ENCODE measurements at regions not wholly inside any gene's neighbourhood (a gene's known extent, or its start where the extent isn't known, plus 50 kb on each side); places are given as distances from the start of the nearest gene placed in this dataset.
"Not testable (repeated sequence)": the region's sequence is repeated elsewhere in the genome, so short reads cannot be mapped to it uniquely, and the experiment has no call there.

DNA sequence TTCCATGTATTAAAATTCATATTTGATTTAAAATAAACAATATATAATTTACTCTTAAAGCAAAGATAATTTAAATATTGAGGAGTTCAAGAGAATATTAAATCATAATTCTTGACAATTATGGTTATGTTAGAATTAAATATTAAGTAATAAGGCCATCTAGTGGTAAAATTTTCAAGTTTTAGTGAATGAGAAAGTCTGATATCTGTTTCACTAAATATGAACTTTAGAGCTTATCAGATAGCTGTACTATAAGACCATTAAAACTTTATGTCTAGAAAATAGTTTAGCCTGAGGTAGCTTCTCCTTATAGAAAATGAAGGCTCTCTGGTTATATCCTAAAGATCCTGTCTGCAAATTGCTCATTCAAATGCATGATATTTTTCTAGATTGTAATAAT, 152.1 kb upstream of the PRSS12 start:
- DNase-seq: not testable (repeated sequence)

DNA sequence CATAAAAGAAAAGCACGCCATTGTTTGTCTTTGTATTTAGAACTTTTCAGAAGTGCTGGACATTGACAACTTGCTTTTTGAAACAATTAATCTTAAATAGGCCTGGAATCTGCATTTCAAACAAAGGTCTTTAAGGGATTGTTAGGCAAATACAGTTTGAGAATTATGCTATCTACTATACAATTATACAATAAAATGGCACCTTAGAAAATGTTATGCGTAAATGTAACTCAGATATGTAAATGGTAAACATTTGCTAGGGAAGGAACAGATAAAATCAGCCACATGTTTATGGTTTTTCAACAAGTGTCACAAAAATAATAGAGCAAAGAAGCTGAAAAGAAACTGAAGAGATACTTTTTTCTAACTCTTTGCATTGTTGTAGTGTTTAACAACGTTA, 152.7 kb upstream of the PRSS12 start:
- not testable (repeated sequence) for DNase-seq

GRCh38 chr4:118512870-118513269, 160.1 kb upstream of the PRSS12 start:
- peak; percentile 11 for DNase-seq

GRCh38 chr4:118514332-118514731, 161.5 kb upstream of the PRSS12 start:
- not testable (repeated sequence) for DNase-seq

DNA sequence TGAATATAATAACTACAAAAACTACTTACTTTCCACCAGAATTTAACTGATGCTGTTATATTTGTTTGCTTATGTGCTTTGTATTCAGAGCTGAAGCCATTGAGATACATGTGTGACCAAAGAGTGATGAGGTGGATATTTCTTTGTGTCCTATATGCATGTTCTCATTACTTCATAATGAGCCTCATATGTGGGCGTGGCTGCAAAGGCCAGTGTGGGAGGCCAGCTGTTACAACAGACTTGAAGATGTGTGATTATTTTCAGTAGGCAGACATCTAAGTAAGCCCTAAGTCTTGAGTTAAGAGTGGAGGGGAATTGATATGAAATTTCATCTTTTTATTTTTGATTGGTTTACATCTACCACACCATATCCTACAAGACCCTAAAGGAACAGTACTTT, 163.3 kb upstream of the PRSS12 start:
- peak; percentile 0 for DNase-seq

- DNase-seq: not testable (repeated sequence)
Observed at GRCh38 chr4:118530107-118530506, 155.1 kb upstream of the METTL14 start.

DNA sequence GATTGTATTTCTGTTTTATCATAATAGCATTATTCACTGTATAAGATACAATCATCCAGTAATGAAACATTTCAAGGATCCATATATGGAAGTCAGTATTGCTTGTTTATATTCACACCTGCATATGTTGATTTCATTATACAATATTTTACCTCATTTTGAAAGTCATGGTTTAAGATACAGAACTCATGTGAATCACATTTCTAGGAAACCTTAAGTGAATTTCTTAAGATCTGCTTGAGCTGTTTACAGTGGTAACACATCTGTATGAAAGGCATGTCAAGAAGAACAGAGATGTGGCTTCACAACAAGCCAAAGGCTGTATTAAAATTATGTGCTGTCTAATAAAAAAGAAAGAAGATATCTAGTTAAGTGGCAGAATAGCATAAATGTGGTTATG, 153.2 kb upstream of the METTL14 start:
- DNase-seq: not testable (repeated sequence)

DNA sequence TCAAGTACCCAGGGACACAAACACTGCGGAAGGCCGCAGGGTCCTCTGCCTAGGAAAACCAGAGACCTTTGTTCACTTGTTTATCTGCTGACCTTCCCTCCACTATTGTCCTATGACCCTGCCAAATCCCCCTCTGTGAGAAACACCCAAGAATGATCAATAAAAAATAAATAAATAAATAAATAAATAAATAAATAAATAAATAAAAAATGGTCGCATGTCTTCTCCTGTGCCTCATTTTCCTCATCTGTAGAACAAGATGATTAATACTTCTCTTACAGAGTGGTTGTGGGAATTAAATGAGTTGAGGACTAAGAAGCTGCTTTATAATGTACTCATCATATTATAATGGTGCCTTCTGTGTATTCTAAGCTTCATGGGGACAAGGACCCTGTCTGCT, 149.4 kb upstream of the METTL14 start:
- DNase-seq: not testable (repeated sequence)

- DNase-seq: peak; percentile 20
Observed at GRCh38 chr4:118539412-118540077, 145.6 kb upstream of the METTL14 start.

- not testable (repeated sequence) for DNase-seq
Observed at GRCh38 chr4:118556576-118556975, 128.6 kb upstream of the METTL14 start.

DNA sequence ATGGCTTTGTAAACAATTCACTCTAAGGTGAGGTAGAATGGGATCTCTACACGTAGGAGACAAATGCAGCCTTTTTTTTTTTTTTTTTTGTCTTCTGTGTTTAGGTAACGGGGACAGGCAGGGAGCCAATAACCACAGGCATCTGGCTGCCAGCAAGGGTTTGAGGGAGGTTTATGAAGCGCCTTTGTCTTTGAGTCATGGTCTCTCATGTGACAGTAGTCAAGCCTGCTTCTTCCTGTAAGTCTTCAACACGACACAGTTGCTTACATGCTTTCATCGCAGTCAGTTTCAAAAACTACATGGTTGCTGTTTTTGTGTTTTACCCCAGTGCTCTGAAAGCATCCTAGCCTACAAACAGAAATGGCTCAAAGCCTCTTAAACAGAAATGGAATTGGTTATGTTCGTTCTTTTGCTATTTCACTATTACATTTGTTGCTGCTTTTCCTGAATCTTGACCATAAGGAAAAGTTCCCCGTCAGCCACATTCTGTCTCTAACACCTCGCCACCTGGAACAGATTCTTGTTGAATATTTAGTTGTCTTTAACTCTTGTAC, 127.8 kb upstream of the METTL14 start:
- peak; percentile 8 for DNase-seq

- not testable (repeated sequence) for DNase-seq
Observed at GRCh38 chr4:118558188-118558587, 127.0 kb upstream of the METTL14 start.

- not testable (repeated sequence) for DNase-seq
Observed at GRCh38 chr4:118561559-118561958, 123.6 kb upstream of the METTL14 start.

DNA sequence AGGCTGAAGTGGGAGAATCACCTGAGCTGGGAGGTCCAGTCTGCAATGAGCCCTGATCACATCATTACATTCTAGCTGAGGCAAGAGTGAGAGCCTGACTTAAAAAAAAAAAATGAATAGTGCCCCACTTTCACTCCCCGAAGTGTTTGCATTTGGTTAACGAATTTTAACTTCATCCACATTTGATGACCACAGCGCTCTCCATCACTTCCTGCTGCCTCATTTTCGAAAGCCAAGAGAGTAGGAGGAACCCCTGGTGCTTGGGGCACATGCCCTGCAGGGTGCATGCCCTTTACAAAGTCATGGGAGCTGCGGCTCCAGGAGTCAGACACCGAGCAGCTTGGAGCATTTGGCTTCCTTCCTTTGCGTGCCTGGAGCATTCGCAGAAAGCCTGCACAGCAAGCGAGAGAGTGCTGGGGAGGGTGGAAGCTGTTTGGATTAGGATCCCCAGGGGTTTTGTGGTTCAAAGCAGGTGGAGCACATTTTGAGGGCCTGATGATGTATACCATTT, 119.1 kb upstream of the METTL14 start:
- DNase-seq: peak; percentile 10

DNA sequence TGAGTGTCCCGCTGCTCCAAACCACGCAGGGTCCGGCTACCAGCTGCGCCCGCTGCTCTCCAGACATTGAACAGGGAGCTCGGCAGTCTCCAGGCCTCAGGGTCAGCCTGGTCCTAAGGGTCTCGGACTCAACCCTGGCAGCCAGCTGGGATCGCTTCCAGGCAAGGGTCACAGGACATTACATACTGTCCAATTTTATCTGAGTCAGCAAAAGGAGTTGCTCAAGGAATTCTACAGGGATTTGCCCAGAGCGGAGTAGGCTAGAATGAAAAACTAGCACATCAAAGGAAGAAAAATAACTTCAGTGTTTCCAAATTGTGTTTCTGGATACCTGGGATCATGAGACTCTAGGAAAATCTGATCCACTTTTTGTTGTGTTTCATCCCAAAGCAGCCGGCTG, 112.2 kb upstream of the METTL14 start:
- not testable (repeated sequence) for DNase-seq

DNA sequence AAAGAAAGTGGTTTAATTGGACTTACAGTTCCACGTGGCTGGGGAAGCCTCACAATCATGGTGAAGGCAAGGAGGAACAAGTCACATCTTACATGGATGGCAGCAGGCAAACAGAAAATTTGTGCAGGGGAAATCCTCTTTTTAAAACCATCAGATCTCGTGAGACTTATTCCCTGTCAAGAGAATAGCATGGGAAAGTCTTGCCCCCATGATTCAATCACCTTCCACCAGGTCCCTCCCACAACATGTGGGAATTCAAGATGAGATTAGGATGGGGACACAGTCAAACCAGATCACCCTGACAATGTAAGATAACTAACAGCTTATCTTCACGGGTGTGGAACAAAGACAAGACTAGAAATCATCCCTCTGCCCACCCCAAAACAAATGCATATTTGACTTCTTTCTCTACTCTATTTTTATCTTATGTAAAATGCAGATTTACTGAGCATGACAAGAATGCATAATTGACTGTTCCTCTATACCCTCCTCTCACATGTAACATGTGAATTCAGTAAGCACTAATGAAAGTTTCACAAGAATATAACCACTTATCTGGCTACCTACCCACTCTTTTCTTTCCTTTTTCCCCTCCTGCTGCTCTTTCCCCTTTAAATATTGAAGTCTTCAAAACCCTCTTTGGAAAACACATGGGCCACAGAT, 110.8 kb upstream of the METTL14 start:
- not testable (repeated sequence) for DNase-seq

GRCh38 chr4:118575057-118575456, 110.1 kb upstream of the METTL14 start:
- not testable (repeated sequence) for DNase-seq

DNA sequence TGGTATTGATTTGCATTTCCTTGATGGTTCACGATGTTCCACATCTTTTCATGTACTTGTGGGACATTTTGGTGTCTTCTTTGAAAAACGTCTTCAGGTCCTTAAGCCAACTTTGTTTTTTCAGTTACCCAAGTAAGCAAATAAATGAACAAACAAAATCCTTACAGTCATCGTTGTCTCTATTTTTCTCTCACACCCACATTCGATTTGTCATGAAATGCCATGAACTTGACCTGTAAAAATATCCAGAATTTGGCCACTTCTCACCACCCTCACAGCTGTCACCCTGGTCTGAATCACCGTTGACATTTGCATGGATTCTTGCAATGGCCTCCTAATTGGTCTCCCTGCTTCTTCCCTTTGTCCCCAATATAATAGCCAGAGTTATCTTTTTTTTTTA, 109.5 kb upstream of the METTL14 start:
- DNase-seq: not testable (repeated sequence)

DNA sequence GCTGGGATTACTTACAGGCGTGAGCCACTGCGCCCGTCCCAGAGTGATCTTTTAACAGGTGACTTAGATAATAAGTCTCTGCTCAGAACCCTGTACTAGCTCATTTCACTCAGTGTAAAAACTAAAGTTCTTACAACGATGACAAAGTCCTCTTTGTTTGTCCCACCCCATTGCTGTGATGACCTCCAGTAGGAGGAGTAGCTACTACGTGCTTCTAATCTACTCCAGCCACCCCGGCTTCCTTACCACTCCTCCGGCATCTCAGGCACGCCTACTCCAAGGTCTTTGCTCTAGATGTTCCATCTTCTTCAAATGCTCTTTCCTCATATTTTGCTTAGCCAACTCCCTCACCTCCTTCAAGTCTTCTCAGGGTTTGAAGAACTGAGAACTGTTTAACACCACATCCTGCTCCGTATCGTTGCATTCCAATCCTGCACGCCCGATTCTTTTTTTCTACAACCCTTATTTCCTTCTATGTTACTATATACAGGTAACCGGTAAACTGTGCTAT, 108.4 kb upstream of the METTL14 start:
- DNase-seq: not testable (repeated sequence)

DNA sequence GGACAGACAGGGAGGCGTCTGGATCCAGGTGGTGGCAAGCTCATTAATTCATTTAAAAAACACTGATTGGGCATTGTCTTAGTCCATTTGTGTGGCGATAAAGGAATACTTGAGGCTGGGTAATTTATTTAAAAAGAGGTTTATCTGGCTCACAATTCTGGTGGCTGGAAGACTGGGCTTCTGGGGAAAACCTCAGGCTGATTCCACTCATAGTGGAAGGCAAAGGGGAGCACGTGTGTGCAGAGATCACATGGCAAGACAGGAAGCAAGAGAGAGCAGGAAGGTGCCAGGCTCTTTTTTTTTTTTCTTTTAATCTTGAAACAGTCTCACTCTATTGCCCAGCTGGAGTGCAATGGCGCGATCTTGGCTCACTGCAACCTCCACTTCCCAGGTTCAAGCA, 100.2 kb upstream of the METTL14 start:
- DNase-seq: no peak

DNA sequence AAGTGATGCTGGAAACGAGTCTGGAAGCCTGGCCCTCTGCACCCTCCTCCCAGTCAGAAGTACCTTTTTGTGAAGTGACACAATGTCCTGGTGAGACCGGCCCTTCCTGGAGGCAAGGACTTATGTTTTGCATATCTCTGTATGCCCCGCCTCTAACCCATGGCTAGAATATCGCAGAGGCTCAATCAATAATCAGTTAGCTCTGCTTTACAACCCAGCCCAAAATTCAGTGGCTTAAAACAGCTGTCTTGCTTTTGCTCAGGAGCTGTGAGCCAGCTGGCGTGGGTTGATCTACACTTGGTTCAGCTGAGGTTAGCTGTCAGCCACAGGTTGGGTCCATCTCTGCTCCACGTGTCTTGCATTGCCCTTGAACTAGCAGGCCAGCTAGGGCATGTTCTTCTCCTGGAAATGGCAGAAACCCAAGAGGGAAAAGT, 98.8 kb upstream of the METTL14 start:
- DNase-seq: no peak

DNA sequence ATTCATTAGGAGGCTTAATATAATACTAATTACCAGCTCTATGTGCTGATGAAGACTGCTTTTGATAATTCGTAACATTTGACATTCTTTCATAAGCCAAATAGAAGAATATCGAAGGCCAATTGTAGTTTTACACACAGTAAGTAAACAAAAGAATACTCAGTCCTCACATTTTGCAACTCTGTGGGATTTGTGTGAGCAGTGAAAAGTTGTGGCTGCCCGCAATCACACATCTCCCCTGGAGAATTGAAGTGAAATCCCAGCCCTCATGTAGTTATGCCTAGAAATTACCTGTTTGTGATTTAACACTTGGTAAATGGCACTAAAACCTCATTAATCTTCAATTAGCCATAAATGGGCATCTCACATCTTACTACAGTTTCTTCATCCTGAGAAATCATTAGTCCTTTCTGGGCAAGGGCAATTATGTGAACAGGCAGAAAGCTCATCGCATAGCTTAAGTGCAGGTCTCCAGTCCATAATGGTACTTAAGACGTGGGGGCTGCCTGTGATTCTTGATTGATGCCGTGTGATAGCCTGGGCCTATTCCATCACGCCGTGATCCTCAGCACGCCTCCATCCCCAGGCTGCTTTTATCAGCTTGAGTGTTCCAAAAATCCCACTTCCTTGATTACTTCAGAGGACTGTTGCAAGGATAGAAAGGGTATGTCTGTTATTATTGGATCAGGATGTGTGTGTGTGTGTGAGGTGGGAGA, 97.9 kb upstream of the METTL14 start:
- DNase-seq: no peak

- DNase-seq: no peak
Observed at GRCh38 chr4:118587946-118588345, 97.2 kb upstream of the METTL14 start.

Data from eye (tissue), 1 donor.